Transverse colon (tissue), 4 donors: ENCODE measurements at regions not wholly inside any gene's neighbourhood (a gene's known extent, or its start where the extent isn't known, plus 50 kb on each side); places are given as distances from the start of the nearest gene placed in this dataset.

ENCODE experiments used
- DNase-seq: peaks from one replicate; pipeline ENCODE4 v3.0.0-alpha.2; 2019
- H3K27ac ChIP-seq, 4 donors: fragments of 200-600 bp; sonication (generic); 2 replicates each; pipeline ENCODE4 v1.5.1; 2016 to 2018; ENCODE audit warnings: inconsistent platforms in 4 of 4
- H3K27me3 ChIP-seq: fragments of 200-600 bp; sonication (generic); 2 replicates; pipeline ENCODE4 v1.5.1; 2017; ENCODE audit warnings: inconsistent platforms
- H3K36me3 ChIP-seq, 4 donors: fragments of 200-600 bp; sonication (generic); 2 replicates each; pipeline ENCODE4 v1.5.1; 2017 to 2019; ENCODE audit warnings: inconsistent platforms in 4 of 4
- H3K4me1 ChIP-seq, 4 donors: fragments of 200-600 bp; sonication (generic); 2 replicates each; pipeline ENCODE4 v1.5.1; 2017 to 2020; ENCODE audit warnings: inconsistent platforms in 4 of 4
- H3K4me3 ChIP-seq, 4 donors: fragments of 200-600 bp; sonication (generic); 1 replicate in 1 of 4; 2 replicates in 3 of 4; pipeline versions ENCODE4 v1.5.1 to v1.6.1; 2017 to 2019; ENCODE audit warnings: inconsistent platforms in 4 of 4
- H3K9me3 ChIP-seq, 2 donors: fragments of 200-600 bp; sonication (generic); 2 replicates each; pipeline ENCODE4 v1.5.1; 2017 to 2019; ENCODE audit warnings: inconsistent platforms in 2 of 2
- EP300 ChIP-seq: sonication (generic); formaldehyde crosslinking; IDR thresholded peaks from one replicate; pipeline ENCODE4 v1.6.1; 2017; ENCODE audit warnings: antibody characterized with exemption, low read depth
- POLR2A ChIP-seq: fragments of 450-650 bp; IDR thresholded peaks from one replicate; pipeline ENCODE4 v1.6.1; 2016; ENCODE audit warnings: antibody characterized with exemption, mild to moderate bottlenecking, moderate library complexity
- POLR2AphosphoS5 ChIP-seq, 3 donors: sonication (generic); formaldehyde crosslinking; IDR thresholded peaks; one replicate each; pipeline ENCODE4 v1.6.1; 2016; ENCODE audit warnings: antibody characterized with exemption in 3 of 3
- WGBS, 2 donors: methylation state at CpG; one replicate each; pipeline ENCODE4 v1.1.5; 2018; ENCODE audit warnings: low coverage in 1 of 2; 5-methylcytosine and 5-hydroxymethylcytosine counted together
- in situ Hi-C, 4 donors: fragments of 200-750 bp; cut with MboI; loops; one replicate each; pipeline versions ENCODE4 v1.15.0 to v1.15.1; 2017; ENCODE audit warnings: low sequenced_read_pairs in 3 of 4, low pct_ligation_motif_present in 1 of 4, low pct_unique_long_range_greater_than_20kb in 1 of 4
- intact Hi-C: fragments of 100-400 bp; cut with DNase I; formaldehyde crosslinking; loops from one replicate; pipeline ENCODE4 v1.15.1; 2023; ENCODE audit warnings: low total_unique reads
- TF ChIP-seq, protein P1 (sequence below), 5 experiments: fragments of 200-600 bp in 3 of 5; fragments of 450-650 bp in 2 of 5; sonication (generic) in 3 of 5; IDR thresholded peaks; 1 replicate in 2 of 5; 2 replicates in 3 of 5; pipeline ENCODE4 v1.5.1; 2016 to 2017; ENCODE audit warnings: antibody characterized with exemption in 5 of 5, inconsistent platforms in 3 of 5, mild to moderate bottlenecking in 2 of 5, moderate library complexity in 1 of 5

- TF ChIP-seq EP300 = no peak
- TF ChIP-seq, protein P1, sequence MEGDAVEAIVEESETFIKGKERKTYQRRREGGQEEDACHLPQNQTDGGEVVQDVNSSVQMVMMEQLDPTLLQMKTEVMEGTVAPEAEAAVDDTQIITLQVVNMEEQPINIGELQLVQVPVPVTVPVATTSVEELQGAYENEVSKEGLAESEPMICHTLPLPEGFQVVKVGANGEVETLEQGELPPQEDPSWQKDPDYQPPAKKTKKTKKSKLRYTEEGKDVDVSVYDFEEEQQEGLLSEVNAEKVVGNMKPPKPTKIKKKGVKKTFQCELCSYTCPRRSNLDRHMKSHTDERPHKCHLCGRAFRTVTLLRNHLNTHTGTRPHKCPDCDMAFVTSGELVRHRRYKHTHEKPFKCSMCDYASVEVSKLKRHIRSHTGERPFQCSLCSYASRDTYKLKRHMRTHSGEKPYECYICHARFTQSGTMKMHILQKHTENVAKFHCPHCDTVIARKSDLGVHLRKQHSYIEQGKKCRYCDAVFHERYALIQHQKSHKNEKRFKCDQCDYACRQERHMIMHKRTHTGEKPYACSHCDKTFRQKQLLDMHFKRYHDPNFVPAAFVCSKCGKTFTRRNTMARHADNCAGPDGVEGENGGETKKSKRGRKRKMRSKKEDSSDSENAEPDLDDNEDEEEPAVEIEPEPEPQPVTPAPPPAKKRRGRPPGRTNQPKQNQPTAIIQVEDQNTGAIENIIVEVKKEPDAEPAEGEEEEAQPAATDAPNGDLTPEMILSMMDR (IDR thresholded peaks at IDR 0.05) = no peak
- TF ChIP-seq POLR2AphosphoS5 (IDR thresholded peaks at IDR 0.05) = no peak
- TF ChIP-seq POLR2A = no peak
- in situ Hi-C loops (no loop called here), intact Hi-C loops (no loop called here)
- Histone ChIP-seq H3K4me3 (no peak overlapping the region), H3K27me3 (no peaks in the 10 kb centered on the region), H3K4me1 (no peaks in the 10 kb centered on the region), H3K27ac (no peak overlapping the region), H3K36me3 (no peaks in the 10 kb centered on the region), H3K9me3 (no peaks in the 10 kb centered on the region)
- DNase-seq = no peak
Measured at GRCh38 chr4:107509615-107510014, 210.4 kb downstream of the PAPSS1 start.

DNA sequence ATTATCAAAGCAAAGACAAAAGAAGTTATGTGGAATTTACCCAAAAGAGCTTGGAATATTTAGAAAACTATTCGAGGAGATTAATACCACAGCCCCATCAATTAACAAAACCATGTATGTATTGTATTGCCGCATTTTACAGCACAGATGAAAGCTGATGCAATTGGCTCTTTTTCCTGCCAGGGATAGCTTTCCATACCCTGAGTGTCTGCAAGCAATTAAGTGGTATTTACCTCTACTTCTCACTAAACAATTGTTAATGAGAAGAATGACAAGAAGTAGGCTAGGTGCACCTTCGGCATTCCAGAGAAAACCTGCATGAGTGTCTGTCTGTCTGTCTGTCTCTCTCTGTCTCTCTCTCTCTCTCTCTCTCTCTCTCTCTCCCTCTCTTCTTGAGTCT lies 219.5 kb downstream of the PAPSS1 start:
- no peaks in the 10 kb centered on the region for H3K4me1 ChIP-seq
- no peak for DNase-seq
- no peak overlapping the region for H3K4me3 ChIP-seq
- TF ChIP-seq POLR2AphosphoS5 (IDR thresholded peaks at IDR 0.05) (no peak), EP300 (no peak), POLR2A (no peak)
- TF ChIP-seq, protein P1 (IDR thresholded peaks at IDR 0.05) = no peak
- H3K27me3 ChIP-seq = no peaks in the 10 kb centered on the region
- 62 to 84% methylated on average over 3 of the region's 3 CpGs for WGBS, 2 donors
- H3K27ac ChIP-seq = no peak overlapping the region
- H3K9me3 ChIP-seq = no peaks in the 10 kb centered on the region
- no peaks in the 10 kb centered on the region for H3K36me3 ChIP-seq
- intact Hi-C loops (no loop called here), in situ Hi-C loops (no loop called here)

DNA sequence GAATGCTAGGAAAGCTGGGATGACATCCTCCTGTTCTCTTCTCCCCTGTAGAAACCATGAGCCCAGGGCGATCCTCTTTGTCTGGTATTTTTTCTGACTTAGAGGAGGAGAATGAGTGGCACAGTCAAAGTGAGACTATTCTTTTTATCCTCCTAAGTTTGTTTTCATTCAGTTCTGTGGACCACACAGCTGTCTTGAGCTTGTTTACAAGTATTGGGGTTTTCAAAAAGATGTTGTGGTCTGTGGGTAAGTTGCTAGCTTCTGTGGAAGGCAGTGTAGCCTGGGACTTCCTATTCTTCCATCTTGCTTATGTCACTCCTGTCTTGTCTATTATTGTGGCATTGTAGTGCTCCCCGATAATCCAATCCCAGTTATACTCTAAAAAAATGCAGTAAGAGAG lies 223.0 kb downstream of the PAPSS1 start:
- no peak overlapping the region for H3K4me3 ChIP-seq
- 60 to 100% methylated on average over 2 of the region's 2 CpGs for WGBS, 2 donors
- in situ Hi-C loops = no loop called here

DNA sequence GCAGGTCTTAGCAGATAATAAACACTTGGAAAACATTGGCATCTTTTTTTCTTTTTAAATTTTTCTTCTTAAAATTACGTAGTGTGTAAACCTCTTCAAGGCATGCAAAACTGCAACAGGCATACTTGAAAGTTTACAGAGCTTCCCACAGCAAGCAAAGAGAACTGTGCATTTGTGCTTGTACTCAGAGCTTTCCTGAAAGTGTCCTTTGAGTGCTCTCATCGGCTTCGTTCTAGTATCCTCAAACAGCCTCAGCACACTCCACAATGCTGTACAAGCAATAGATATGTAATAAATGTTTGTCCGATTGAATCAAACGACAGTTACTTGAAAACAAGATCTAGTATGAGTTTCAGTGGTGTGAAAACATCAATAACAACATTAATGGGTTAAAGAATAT lies 227.5 kb downstream of the PAPSS1 start:
- in situ Hi-C loops = no loop called here
- TF ChIP-seq POLR2AphosphoS5 (IDR thresholded peaks at IDR 0.05) (no peak), POLR2A (no peak), EP300 (no peak)
- TF ChIP-seq, protein P1 (IDR thresholded peaks at IDR 0.05) = no peak
- Histone ChIP-seq H3K4me1 (no peaks in the 10 kb centered on the region), H3K27ac (no peak overlapping the region), H3K9me3 (no peaks in the 10 kb centered on the region), H3K4me3 (no peak overlapping the region), H3K36me3 (no peaks in the 10 kb centered on the region), H3K27me3 (no peaks in the 10 kb centered on the region)
- DNase-seq = no peak
- 80 to 86% methylated on average over 5 of the region's 5 CpGs for WGBS, 2 donors
- intact Hi-C loops = no loop called here

More for the DNA sequence above, 223.0 kb downstream of the PAPSS1 start:
- DNase-seq = no peak
- no peaks in the 10 kb centered on the region for H3K36me3 ChIP-seq
- H3K27ac ChIP-seq = no peak overlapping the region
- H3K27me3 ChIP-seq = no peaks in the 10 kb centered on the region
- no peak for TF ChIP-seq EP300
- no peak for TF ChIP-seq POLR2AphosphoS5 (IDR thresholded peaks at IDR 0.05)
- TF ChIP-seq, protein P1 (IDR thresholded peaks at IDR 0.05) = no peak
- TF ChIP-seq POLR2A = no peak
- intact Hi-C loops = no loop called here
- no peaks in the 10 kb centered on the region for H3K9me3 ChIP-seq
- H3K4me1 ChIP-seq = no peaks in the 10 kb centered on the region
